OCI-LY7 (cell line): ENCODE measurements at regions not wholly inside any gene's neighbourhood (a gene's known extent, or its start where the extent isn't known, plus 50 kb on each side); places are given as distances from the start of the nearest gene placed in this dataset.

Source experiments
- BruUV-seq: library from RNA; stranded (reverse); fragments of 400-500 nt; replicated peaks from 2 replicates; lab custom pipeline; 2021; lab: Mats Ljungman, UMichigan
- CTCF ChIA-PET: fragments of 300-600 bp; sonication (Branson Sonifier 250); formaldehyde crosslinking; loops from one replicate; lab custom pipeline; 2022; ENCODE audit warnings: antibody characterized with exemption; ENCODE audit not compliant: unreplicated experiment; lab: Charles Lee
- POLR2A ChIA-PET: fragments of 300-600 bp; sonication (Branson Sonifier 250); formaldehyde crosslinking; loops from one replicate; lab custom pipeline; 2022; ENCODE audit warnings: antibody characterized with exemption; lab: Charles Lee
- DNase-seq: peaks from one replicate; pipeline ENCODE4 v3.0.0-alpha.2; 2015; ENCODE audit warnings: low spot score
- H2AFZ ChIP-seq: fragments of 200-600 bp; sonication (generic), shearing (Covaris generic); 2 replicates; pipeline ENCODE4 v1.6.1; 2014; ENCODE audit warnings: mild to moderate bottlenecking, antibody characterized with exemption, low read length, moderate library complexity
- H3K27ac ChIP-seq: fragments of 200-600 bp; sonication (generic); 2 replicates; pipeline ENCODE4 v1.5.1; 2014; ENCODE audit warnings: mixed run types, low read depth, mild to moderate bottlenecking, moderate library complexity, low read length, inconsistent platforms; ENCODE audit not compliant: poor library complexity, severe bottlenecking
- H3K36me3 ChIP-seq: fragments of 200-600 bp; sonication (generic); 2 replicates; pipeline ENCODE4 v1.6.1; 2014; ENCODE audit warnings: mild to moderate bottlenecking, antibody characterized with exemption, low read length, moderate library complexity, mixed read lengths; ENCODE audit not compliant: insufficient read depth
- H3K4me1 ChIP-seq: fragments of 200-600 bp; sonication (generic); 2 replicates; pipeline ENCODE4 v1.5.1; 2014; ENCODE audit warnings: mild to moderate bottlenecking, low read length; ENCODE audit not compliant: insufficient read depth, poor library complexity, severe bottlenecking
- H3K4me2 ChIP-seq: fragments of 200-600 bp; sonication (generic); 2 replicates; pipeline ENCODE4 v1.6.1; 2014; ENCODE audit warnings: mild to moderate bottlenecking, low read length
- H3K4me3 ChIP-seq: fragments of 200-600 bp; sonication (generic); 2 replicates; pipeline ENCODE4 v1.5.1; 2014; ENCODE audit warnings: mild to moderate bottlenecking, low read depth, low read length; ENCODE audit not compliant: poor library complexity, severe bottlenecking
- H3K79me2 ChIP-seq: fragments of 200-600 bp; sonication (generic); 2 replicates; pipeline ENCODE4 v1.6.1; 2016; ENCODE audit warnings: low read depth, mild to moderate bottlenecking, low read length, moderate library complexity, mixed read lengths; ENCODE audit not compliant: insufficient read depth
- H3K9me2 ChIP-seq: fragments of 200-600 bp; sonication (generic); 2 replicates; pipeline ENCODE4 v1.6.1; 2016; ENCODE audit warnings: mild to moderate bottlenecking, low read length, mixed read lengths; ENCODE audit not compliant: insufficient read depth
- H3K9me3 ChIP-seq: fragments of 200-600 bp; sonication (generic); 2 replicates; pipeline ENCODE4 v1.6.1; 2014; ENCODE audit warnings: mild to moderate bottlenecking, mixed run types, low read length, mixed read lengths
- H4K20me1 ChIP-seq: fragments of 200-600 bp; sonication (generic); 2 replicates; pipeline ENCODE4 v1.6.1; 2014; ENCODE audit warnings: mild to moderate bottlenecking, antibody characterized with exemption, low read length, moderate library complexity, mixed read lengths; ENCODE audit not compliant: insufficient read depth
- CTCF ChIP-seq: fragments of 200-600 bp; sonication (generic); conservative IDR thresholded peaks from 2 replicates; pipeline ENCODE4 v1.5.1; 2014; ENCODE audit warnings: mild to moderate bottlenecking, antibody characterized with exemption, low read length, moderate library complexity, mixed read lengths
- EZH2phosphoT487 ChIP-seq: fragments of 200-600 bp; sonication (generic); IDR thresholded peaks from 2 replicates; pipeline ENCODE4 v1.6.1; 2018; ENCODE audit warnings: low read depth, borderline replicate concordance, mild to moderate bottlenecking, mixed run types, antibody characterized with exemption, low read length, moderate library complexity, mixed read lengths
- intact Hi-C: fragments of 100-400 bp; cut with micrococcal nuclease; formaldehyde crosslinking; loops from one replicate; pipeline ENCODE4 v1.10.0; 2022; ENCODE audit not compliant: unreplicated experiment

GRCh38 chr3:106176734-106177133 lies 307.9 kb upstream of the CBLB start:
- no peak for DNase-seq
- ChIA-PET CTCF (no interaction called here), POLR2A (interaction anchor here (0.9 to 1.1 kb wide), 2 partner anchors 80 to 231 kb away, joined by 3 read pairs; no protein-coding TSS in a partner anchor)
- no peaks in the 10 kb centered on the region for H3K4me1 ChIP-seq
- no peak for TF ChIP-seq CTCF
- no peak overlapping the region for H3K4me3 ChIP-seq
- no peaks in the 10 kb centered on the region for H3K9me3 ChIP-seq
- BruUV-seq = no TSS peak
- no peak overlapping the region for H3K27ac ChIP-seq
- no peaks in the 10 kb centered on the region for H4K20me1 ChIP-seq
- H3K36me3 ChIP-seq = no peaks in the 10 kb centered on the region
- H2AFZ ChIP-seq = peak overlapping the region; percentile 17; the same call in 1 of the 2 replicates
- no peak overlapping the region for H3K4me2 ChIP-seq
- H3K79me2 ChIP-seq = no peaks in the 10 kb centered on the region
- no peaks in the 10 kb centered on the region for H3K9me2 ChIP-seq
- intact Hi-C loops = no loop called here

GRCh38 chr3:106182950-106183511 lies 314.2 kb upstream of the CBLB start:
- no peak for DNase-seq
- no peak overlapping the region for H2AFZ ChIP-seq
- TF ChIP-seq CTCF (no peak), EZH2phosphoT487 (no peak)
- POLR2A ChIA-PET = interaction anchor here (0.6 to 1.1 kb wide), 2 partner anchors 9 to 434 kb away, joined by 3 read pairs; no protein-coding TSS in a partner anchor
- no peak overlapping the region for H3K4me3 ChIP-seq
- H4K20me1 ChIP-seq = no peaks in the 10 kb centered on the region
- no peaks in the 10 kb centered on the region for H3K79me2 ChIP-seq
- BruUV-seq = no TSS peak
- H3K4me2 ChIP-seq = no peak overlapping the region
- intact Hi-C loops = no loop called here
- no peaks in the 10 kb centered on the region for H3K9me2 ChIP-seq
- no peaks in the 10 kb centered on the region for H3K9me3 ChIP-seq
- H3K27ac ChIP-seq = no peak overlapping the region
- CTCF ChIA-PET = no interaction called here
- H3K4me1 ChIP-seq = no peaks in the 10 kb centered on the region
- H3K36me3 ChIP-seq = no peaks in the 10 kb centered on the region

- H4K20me1 ChIP-seq = no peaks in the 10 kb centered on the region
- no peak overlapping the region for H3K27ac ChIP-seq
- ChIA-PET CTCF (no interaction called here), POLR2A (interaction anchor here (0.5 to 1.1 kb wide), 7 partner anchors 10 to 1414 kb away, joined by 3 to 5 read pairs (median 3); no protein-coding TSS in a partner anchor)
- H2AFZ ChIP-seq = no peak overlapping the region
- no peaks in the 10 kb centered on the region for H3K36me3 ChIP-seq
- intact Hi-C loops = no loop called here
- DNase-seq = no peak
- no peak for TF ChIP-seq EZH2phosphoT487
- TF ChIP-seq CTCF = no peak
- no peaks in the 10 kb centered on the region for H3K9me2 ChIP-seq
- BruUV-seq = no TSS peak
- H3K4me3 ChIP-seq = no peak overlapping the region
- H3K79me2 ChIP-seq = no peaks in the 10 kb centered on the region
- H3K9me3 ChIP-seq = no peaks in the 10 kb centered on the region
- H3K4me1 ChIP-seq = no peaks in the 10 kb centered on the region
- H3K4me2 ChIP-seq = no peak overlapping the region
These were observed 315.1 kb upstream of the CBLB start for GRCh38 chr3:106183762-106184391.
